HEK293T (cell line): ENCODE measurements at regions not wholly inside any gene's neighbourhood (a gene's known extent, or its start where the extent isn't known, plus 50 kb on each side); places are given as distances from the start of the nearest gene placed in this dataset.

Experiments used
- CTCF ChIA-PET: fragments of 350-600 bp; formaldehyde crosslinking; extraction: SDS; loops from one replicate; lab custom pipeline; 2021; ENCODE audit warnings: antibody characterized with exemption, inconsistent platforms; lab: Yijun Ruan, JAX
- POLR2A ChIA-PET: fragments of 350-600 bp; formaldehyde crosslinking; extraction: SDS; loops from one replicate; lab custom pipeline; 2020; ENCODE audit warnings: antibody characterized with exemption, inconsistent platforms; lab: Yijun Ruan, JAX
- DNase-seq: peaks from one replicate; pipeline ENCODE4 v3.0.0; 2012; ENCODE audit warnings: mixed read lengths; ENCODE audit errors: extremely low spot score
- ARNT ChIP-seq: fragments of 450-650 bp; IDR thresholded peaks from 2 replicates; pipeline ENCODE4 v1.6.1; 2017; ENCODE audit warnings: mild to moderate bottlenecking
- BHLHE40 ChIP-seq: fragments of 450-650 bp; IDR thresholded peaks from 2 replicates; pipeline ENCODE4 v1.6.1; 2016; ENCODE audit warnings: mild to moderate bottlenecking, moderate library complexity, borderline replicate concordance
- CTBP1 ChIP-seq: fragments of 450-650 bp; IDR thresholded peaks from 2 replicates; pipeline ENCODE4 v1.6.1; 2016; ENCODE audit warnings: borderline replicate concordance
- ELF4 ChIP-seq: fragments of 450-650 bp; IDR thresholded peaks from 2 replicates; pipeline ENCODE4 v1.6.1; 2017; ENCODE audit warnings: antibody characterized with exemption
- FOXA1 ChIP-seq: fragments of 450-650 bp; IDR thresholded peaks from 2 replicates; pipeline ENCODE4 v1.6.1; 2016; ENCODE audit warnings: mild to moderate bottlenecking
- FOXK2 ChIP-seq: fragments of 450-650 bp; IDR thresholded peaks from 2 replicates; pipeline ENCODE4 v1.6.1; 2016; ENCODE audit warnings: mild to moderate bottlenecking
- FOXM1 ChIP-seq: fragments of 450-650 bp; IDR thresholded peaks from 2 replicates; pipeline ENCODE4 v1.6.1; 2017; ENCODE audit warnings: mild to moderate bottlenecking, borderline replicate concordance
- HDGF ChIP-seq: fragments of 450-650 bp; IDR thresholded peaks from 2 replicates; pipeline ENCODE4 v1.6.1; 2017; ENCODE audit warnings: antibody characterized with exemption, borderline replicate concordance
- L3MBTL2 ChIP-seq: fragments of 450-650 bp; conservative IDR thresholded peaks from 2 replicates; pipeline ENCODE4 v1.6.1; 2016; ENCODE audit warnings: mild to moderate bottlenecking
- LEF1 ChIP-seq: fragments of 450-650 bp; IDR thresholded peaks from 2 replicates; pipeline ENCODE4 v1.6.1; 2017; ENCODE audit warnings: mild to moderate bottlenecking, borderline replicate concordance
- NFRKB ChIP-seq: fragments of 450-650 bp; IDR thresholded peaks from 2 replicates; pipeline ENCODE4 v1.6.1; 2016; ENCODE audit warnings: mild to moderate bottlenecking, moderate library complexity
- SP1 ChIP-seq: fragments of 450-650 bp; IDR thresholded peaks from 2 replicates; pipeline ENCODE4 v1.6.1; 2017
- SUZ12 ChIP-seq: fragments of 450-650 bp; IDR thresholded peaks from 2 replicates; pipeline ENCODE4 v1.6.1; 2016; ENCODE audit warnings: mild to moderate bottlenecking
- TARDBP ChIP-seq: fragments of 450-650 bp; IDR thresholded peaks from 2 replicates; pipeline ENCODE4 v1.6.1; 2016
- ZNF384 ChIP-seq: fragments of 450-650 bp; IDR thresholded peaks from 2 replicates; pipeline ENCODE4 v1.6.1; 2016
- TF ChIP-seq, protein P1 (sequence below): fragments of 450-650 bp; IDR thresholded peaks from 2 replicates; pipeline ENCODE4 v1.6.1; 2016

DNA sequence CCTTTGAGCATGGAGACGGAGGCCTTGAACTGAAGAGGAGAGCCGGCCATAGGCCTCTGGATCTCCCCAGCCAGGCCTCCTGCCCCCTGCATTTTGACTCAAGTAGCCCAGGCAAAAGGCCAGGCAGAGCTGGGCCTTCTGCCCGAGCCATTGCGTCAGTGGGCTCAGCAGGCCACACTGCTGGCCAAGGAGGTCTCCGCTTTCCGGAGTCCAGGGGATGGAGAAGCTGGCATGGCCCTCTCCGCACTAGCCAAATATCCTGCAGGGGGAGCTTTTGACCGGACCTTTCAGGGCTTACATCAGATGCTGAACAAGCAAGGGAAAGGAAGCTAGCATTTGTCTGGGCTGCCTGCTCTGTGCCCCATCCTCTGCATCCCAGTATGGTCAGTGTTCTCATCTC, 386.8 kb downstream of the TRIM36 start:
- POLR2A ChIA-PET, result no interaction called here
- TF ChIP-seq ARNT, result no peak
- TF ChIP-seq, protein P1, sequence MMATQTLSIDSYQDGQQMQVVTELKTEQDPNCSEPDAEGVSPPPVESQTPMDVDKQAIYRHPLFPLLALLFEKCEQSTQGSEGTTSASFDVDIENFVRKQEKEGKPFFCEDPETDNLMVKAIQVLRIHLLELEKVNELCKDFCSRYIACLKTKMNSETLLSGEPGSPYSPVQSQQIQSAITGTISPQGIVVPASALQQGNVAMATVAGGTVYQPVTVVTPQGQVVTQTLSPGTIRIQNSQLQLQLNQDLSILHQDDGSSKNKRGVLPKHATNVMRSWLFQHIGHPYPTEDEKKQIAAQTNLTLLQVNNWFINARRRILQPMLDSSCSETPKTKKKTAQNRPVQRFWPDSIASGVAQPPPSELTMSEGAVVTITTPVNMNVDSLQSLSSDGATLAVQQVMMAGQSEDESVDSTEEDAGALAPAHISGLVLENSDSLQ, result no peak
- TF ChIP-seq BHLHE40, result no peak
- no peak for TF ChIP-seq TARDBP
- no peak for TF ChIP-seq FOXM1
- TF ChIP-seq ZNF384, result no peak
- no peak for TF ChIP-seq NFRKB
- TF ChIP-seq L3MBTL2, result no peak
- no peak for TF ChIP-seq LEF1
- TF ChIP-seq SP1, result no peak
- no peak for TF ChIP-seq FOXA1
- no peak for TF ChIP-seq SUZ12
- no peak for TF ChIP-seq ELF4
- no peak for TF ChIP-seq FOXK2
- TF ChIP-seq HDGF, result no peak
- TF ChIP-seq CTBP1, result no peak
- CTCF ChIA-PET, result no interaction called here
- no peak for DNase-seq

DNA sequence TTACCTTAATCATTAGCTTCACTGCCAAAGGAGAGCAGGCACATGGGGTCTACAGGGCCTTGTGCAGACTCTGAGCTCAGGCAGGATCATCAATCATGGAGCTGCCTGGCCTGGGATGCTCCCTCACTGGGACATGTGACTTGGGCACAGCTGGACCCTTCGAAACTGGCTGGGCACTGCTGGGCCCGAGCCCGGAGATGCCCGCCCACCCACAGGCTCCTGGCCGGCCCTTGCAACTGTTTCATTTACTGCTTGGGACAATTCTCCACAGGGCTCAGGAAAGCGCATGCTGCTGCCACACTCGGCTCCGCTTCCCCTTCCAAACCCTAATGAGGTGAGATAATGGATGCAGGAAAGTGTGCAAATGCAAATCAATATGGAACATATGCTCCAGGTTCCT, 387.5 kb downstream of the TRIM36 start:
- no peak for TF ChIP-seq FOXK2
- no peak for TF ChIP-seq ZNF384
- TF ChIP-seq L3MBTL2, result no peak
- TF ChIP-seq ARNT, result no peak
- no peak for TF ChIP-seq SP1
- TF ChIP-seq TARDBP, result no peak
- no peak for TF ChIP-seq SUZ12
- no peak for TF ChIP-seq NFRKB
- no peak for TF ChIP-seq CTBP1
- TF ChIP-seq LEF1, result no peak
- TF ChIP-seq FOXM1, result no peak
- TF ChIP-seq FOXA1, result no peak
- ChIA-PET POLR2A (no interaction called here), CTCF (no interaction called here)
- no peak for DNase-seq

DNA sequence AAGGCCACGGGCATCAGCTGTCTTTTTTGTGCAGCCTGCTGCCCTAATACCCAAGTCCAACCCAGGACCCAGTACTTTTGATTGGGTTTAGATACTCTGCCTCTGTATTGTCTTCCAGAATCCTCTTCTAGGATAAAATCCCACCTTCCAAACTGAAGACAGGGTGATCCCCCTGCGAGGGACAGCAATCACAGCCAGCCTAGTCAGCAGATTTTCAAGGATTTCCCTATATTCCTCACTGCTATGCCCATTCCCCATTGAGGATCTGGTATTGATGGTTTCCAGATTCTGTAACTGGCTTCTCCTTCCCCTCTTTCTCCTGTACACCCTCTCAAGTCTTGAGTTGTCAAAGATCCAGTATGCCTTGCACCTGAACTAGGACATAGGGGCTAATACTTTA, 389.4 kb downstream of the TRIM36 start:
- TF ChIP-seq SUZ12 (no peak), SP1 (no peak), TARDBP (no peak), FOXA1 (no peak), CTBP1 (no peak), FOXM1 (no peak), HDGF (no peak), ELF4 (no peak), LEF1 (no peak), ARNT (no peak), FOXK2 (no peak), ZNF384 (no peak), BHLHE40 (no peak)
- TF ChIP-seq, protein P1, result no peak
- POLR2A ChIA-PET, result no interaction called here
- DNase-seq, result no peak
- CTCF ChIA-PET, result no interaction called here

DNA sequence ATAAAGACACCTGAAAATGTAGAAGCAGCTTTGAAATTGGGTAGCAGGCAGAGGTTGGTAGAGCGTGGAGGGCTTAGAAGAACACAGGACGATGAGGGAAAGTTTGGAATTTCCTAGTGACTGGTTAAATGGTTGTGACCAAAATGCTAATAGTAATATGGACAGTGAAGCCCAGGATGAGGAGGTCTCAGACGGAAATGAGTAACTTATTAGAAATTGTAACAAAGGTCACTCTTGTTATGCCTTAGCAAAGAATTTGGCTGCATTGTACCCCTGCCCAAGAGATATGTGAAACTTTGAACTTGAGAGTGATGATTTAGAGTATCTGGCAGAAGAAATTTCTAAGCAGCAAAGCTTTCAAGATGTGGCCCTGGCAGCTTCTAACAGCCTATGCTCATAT, 382.5 kb downstream of the KCNN2 start:
- ChIA-PET CTCF (no interaction called here), POLR2A (no interaction called here)
- no peak for TF ChIP-seq HDGF
- no peak for TF ChIP-seq ZNF384
- TF ChIP-seq SUZ12, result no peak
- TF ChIP-seq, protein P1, result no peak
- no peak for TF ChIP-seq LEF1
- DNase-seq, result no peak

DNA sequence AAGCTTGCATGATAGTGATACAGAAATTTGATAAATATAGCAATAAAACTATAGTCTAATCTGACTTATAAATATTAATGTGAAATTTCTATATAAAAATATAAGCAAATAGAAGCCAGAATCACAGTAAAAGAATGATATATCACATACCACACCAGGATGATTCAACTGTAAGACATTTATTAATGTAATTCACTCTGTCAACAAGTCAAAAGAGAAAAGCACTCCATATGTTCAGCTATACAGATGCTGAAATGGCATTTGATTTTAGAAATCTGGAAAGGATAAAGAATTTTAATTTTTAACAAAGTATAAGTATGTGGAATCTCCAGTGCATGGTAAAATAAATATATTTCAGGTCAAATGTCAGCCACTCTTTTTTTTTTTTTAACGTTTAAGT, 372.4 kb downstream of the KCNN2 start:
- DNase-seq, result no peak
- ChIA-PET CTCF (interaction anchor here (0.6 kb wide), 1 partner anchor 938 kb away, joined by 6 read pairs; no protein-coding TSS in a partner anchor), POLR2A (no interaction called here)
- TF ChIP-seq ELF4 (no peak), CTBP1 (no peak), ARNT (no peak), NFRKB (no peak), ZNF384 (no peak), LEF1 (no peak), BHLHE40 (no peak), FOXM1 (no peak)

DNA sequence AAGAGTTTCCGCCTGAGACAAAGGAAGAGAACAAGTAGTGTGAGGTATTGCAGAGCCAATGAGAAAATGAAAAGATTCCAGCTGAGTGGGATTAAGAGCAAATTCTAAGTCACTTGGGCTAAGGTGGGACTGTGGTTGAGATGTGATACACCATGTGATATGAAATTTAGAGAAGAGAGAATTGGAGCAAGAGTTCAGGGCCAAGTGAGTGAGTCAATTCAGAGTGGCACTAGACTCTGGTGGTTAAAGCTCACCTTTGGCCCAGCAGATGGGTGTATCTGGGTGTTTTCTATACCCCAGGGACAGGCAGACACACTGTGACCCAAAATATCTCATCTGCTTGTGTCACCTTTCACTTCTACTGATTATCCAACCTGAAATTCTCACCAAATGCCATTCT, 368.1 kb downstream of the KCNN2 start:
- no peak for DNase-seq
- ChIA-PET CTCF (no interaction called here), POLR2A (no interaction called here)
- TF ChIP-seq ZNF384 (no peak), L3MBTL2 (no peak), FOXM1 (no peak), LEF1 (no peak), FOXA1 (no peak), BHLHE40 (no peak), ARNT (no peak), CTBP1 (no peak)

DNA sequence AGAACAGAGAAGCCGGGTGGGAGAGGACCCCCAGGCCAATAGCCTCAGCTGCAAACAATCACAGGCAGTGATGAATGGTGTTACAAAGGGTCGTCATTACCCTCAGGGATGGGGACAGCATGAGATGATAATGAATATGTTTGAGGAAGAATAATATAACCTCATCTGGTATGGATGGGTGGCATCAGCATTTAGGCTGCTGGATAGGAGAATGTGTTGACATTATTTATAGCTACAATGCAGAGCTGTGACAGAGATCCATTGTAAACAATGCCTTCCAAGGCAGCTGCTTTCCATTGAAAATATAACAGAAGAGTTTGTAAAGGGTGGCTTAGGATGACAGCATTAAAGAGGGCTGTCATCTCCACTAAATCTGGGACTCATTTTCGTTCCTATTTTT, 365.5 kb downstream of the KCNN2 start:
- ChIA-PET CTCF (no interaction called here), POLR2A (no interaction called here)
- DNase-seq, result no peak
- no peak for TF ChIP-seq SP1
- TF ChIP-seq HDGF, result no peak
